ENCODE measurements at regions not wholly inside any gene's neighbourhood (a gene's known extent, or its start where the extent isn't known, plus 50 kb on each side); places are given as distances from the start of the nearest gene placed in this dataset.

DNA sequence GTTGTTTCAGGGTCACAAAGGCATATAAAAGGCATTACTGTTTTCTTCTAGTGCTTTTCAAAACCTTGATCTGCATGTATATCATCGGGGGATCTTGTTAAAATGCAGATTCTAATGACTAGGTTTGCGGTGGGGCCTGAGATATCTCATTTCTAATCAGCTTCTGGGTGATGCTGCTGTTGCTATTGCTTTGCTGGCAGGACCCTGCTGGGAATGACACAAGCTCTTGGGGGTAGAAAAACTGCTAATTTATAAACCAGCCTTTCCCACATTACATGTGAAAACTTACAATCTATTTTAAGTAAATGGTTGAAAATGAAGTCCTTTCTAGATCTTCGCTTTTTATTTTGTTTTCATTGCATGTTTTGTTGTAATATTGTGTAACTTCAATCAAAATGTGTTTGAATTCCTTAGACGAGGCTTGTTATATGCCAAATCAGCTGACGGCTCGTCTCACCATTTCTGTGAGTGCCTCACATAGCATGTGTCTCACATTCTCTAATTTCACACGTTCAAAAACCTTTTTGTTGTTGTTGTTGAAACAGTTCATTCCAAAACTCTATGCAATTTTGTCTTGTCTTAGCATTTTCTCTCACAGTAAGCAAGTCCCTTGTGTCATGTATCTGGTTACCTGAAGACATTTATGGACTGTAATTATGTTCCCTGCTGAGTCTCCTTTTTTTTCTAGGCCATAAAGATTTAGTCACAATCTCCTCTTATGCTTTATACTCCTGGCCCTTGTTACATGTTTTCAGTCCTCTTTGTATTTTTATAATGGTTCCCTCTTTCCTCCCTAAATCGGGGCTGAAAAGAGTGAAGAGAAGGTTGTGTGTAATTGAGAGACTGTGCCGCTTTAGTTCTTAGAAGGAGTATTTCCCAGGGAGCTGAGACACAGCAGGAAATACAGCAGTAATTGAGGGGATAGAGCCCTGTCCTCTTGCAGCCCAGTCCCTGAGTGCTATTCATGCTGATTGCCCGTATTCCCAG is 521.0 kb upstream of the SEMA6A start:
- no peak for DNase-seq

DNA sequence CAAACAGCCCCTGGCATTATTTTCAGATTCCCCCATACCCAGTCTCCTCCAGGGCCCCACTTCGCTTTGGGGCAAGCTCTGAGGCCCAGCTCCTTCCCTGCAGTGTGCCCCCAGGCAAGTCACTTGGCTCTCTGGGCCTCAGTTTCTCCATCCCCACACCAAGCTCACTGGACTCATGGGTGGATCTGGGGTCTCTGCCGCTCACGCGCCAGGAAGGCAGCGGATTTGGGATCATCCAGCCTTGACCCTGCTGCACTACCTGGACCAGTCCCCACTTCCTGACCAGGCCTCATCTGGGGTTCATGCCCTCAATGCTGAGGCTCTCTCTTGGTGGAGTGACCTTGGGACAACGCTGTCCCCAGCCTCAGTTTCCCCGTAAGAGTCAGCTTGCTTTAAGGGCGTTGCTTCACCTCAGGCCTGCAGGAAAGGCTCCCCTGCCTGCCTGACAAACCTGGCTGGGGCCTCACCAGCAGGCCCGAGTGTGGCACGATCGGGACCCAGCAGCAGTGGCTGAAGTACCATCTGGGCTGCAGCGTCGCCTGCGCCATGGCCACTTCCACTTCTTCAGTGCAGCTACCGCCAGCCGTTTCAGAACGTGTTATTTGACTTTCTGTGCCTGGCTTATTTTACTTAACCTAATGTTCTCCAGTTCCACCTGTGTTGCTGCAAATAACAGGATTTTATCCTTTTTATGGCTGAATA is 519.6 kb upstream of the SEMA6A start:
- DNase-seq = no peak

- no peak for DNase-seq
Observed at GRCh38 chr5:117093653-117094052, 519.0 kb upstream of the SEMA6A start.

DNA sequence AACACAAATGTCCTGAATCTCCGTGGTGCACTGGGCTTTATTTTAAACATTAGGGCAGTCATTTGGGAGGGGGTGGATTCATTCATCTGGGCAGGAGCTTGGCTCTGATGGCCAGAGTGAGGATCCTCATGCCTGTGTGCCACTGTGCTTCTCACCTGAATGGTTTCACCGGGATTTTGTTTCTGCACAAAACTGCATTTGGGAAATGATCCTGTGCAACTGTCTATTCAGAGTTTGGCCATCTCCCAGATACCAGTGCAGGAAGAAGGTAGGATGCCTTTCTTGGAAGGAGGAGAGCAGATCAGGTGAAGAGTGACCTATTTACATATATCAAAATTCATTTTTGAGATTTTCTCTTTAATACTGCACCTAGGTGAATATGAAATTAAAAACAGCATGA is 514.4 kb upstream of the SEMA6A start:
- no peak for DNase-seq

- no peak for DNase-seq
Observed at GRCh38 chr5:117088176-117088575, 513.6 kb upstream of the SEMA6A start.

DNA sequence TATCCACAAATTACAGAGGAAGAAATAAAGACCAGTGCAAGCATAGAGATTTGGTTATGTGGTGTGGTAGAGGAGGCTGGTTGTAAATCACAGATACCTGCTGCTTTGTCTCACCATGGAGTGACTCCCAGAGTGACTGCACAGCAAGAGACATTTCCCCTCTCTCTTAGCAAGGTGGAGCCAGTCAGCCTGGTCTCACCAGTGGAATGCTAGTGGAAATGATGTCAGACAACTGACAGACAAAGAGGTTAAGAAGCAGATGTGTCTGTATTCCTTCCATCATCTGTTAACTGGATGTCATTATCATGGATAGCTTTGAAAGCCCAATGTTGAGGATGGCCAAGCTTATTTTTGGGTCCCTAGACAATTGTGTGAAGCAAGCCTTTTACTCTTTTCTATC is 509.4 kb upstream of the SEMA6A start:
- no peak for DNase-seq

GRCh38 chr5:117082977-117083376 is 508.4 kb upstream of the SEMA6A start:
- no peak for DNase-seq

DNA sequence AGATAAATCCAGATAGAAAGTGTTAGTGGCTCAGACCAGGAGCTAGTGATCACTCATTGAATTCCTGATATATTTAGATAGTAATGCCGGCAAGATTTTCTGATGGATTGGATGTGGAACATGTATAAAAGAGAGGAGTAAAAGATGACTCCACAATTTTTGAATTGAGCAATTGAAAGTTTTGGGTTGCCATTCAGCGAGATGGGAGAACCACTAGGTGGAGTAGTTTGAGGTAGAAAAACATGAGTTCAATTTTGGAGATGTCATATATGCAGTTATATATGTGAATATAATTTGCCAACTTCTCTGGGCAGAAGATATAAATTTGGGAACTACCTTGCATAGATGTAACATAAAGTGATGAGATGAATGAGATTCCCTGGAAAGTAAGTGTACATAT is 502.5 kb upstream of the SEMA6A start:
- DNase-seq = no peak

DNA sequence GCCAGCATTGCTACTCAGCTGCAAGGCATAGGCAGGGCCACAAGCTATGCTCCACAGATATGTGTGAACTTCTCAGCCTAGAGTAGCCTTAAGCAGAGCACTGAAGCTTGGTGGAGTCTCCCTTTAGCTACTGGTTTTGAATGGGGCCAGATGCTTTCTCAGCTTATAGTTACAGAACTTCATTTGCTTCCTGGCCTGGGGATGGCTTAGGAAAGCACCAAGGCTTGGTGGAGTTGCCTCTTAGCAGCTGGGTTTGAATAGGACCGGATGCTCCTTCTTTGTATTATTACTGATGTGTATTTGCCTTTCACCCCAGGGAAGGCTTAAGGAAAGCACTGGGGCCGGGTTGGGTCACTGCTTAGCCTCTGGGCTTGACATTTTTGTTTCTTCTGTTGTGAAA is 497.8 kb upstream of the SEMA6A start:
- no peak for DNase-seq

DNA sequence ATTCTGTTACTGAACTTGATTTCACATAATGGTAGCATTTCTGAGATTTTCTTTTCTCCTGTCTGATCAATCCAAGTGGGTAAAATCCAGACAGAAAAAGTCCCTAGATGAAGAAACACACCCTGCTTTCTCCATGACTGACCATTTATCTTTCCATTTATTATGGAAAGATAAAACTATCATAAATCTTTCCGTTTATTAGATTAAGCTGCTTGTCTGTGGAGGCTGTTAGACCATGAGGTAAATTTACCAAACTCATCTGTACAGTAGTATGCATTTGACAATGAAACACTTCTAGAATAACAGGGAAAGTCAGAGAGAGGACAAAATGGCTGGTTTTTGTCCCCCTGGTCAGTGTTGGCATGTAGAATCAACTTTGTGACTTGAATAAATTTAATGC is 491.2 kb upstream of the SEMA6A start:
- no peak for DNase-seq

GRCh38 chr5:117065161-117065560 is 490.5 kb upstream of the SEMA6A start:
- DNase-seq = no peak

GRCh38 chr5:117060099-117060498 is 485.5 kb upstream of the SEMA6A start:
- no peak for DNase-seq

DNA sequence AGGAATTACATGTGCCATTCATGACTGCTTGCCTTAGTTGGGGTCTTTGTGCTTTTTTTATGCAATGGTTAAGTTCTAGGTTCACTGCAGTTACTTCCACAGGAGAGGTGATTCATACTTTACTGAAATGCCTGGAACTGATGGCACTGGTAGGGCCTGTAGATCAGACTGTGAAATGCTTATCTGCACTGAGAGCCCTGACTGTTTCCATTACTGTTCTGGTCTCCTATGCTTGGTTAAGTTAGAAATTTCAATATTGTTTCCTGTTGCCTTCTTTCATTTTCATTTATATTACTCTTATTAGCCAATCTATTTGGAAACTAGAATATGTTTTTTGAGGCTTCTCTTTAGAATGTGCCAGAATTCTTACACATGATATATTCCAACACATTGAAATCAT is 484.1 kb upstream of the SEMA6A start:
- no peak for DNase-seq

- no peak for DNase-seq
Observed at GRCh38 chr5:117055517-117055916, 480.9 kb upstream of the SEMA6A start.

GRCh38 chr5:117054911-117055310 is 480.3 kb upstream of the SEMA6A start:
- DNase-seq = no peak

- DNase-seq = no peak
Observed at GRCh38 chr5:117054141-117054540, 479.5 kb upstream of the SEMA6A start.

DNA sequence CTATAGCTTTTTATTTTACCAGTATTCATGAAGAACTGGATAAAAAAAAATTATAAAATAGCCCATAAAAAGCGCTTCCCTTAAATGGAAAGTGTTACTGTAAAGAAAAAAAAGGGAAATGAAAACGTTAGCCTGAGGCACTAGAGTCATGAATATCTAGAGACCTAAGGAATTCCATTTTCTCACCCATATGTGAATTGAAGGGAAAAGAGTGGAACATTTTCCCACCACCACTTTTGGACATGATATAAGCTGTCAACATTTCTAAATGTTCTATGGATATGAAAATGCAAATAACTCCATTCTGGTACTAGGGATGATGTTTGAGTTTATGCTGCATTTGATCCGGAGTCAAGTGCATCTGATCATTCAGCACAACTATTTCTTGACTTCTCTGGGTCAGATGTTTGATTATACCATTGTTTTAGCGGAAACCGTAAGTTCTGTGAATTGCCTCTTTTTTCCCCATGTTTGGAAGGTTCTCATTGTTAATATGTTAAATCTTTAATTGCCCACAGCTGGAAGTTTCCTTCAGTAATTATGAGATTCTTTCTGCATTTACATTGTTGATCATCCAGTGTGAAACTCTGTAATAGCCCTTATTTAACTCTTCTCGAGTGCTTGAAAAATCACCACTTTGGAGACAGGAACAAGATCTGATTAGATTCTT is 467.4 kb upstream of the SEMA6A start:
- DNase-seq = no peak

GRCh38 chr5:117039035-117039434 is 464.4 kb upstream of the SEMA6A start:
- no peak for DNase-seq

- no peak for DNase-seq
Observed at GRCh38 chr5:117027384-117027783, 452.8 kb upstream of the SEMA6A start.

- DNase-seq = no peak
Observed at GRCh38 chr5:117020999-117021398, 446.4 kb upstream of the SEMA6A start.

GRCh38 chr5:117013280-117013877 is 438.8 kb upstream of the SEMA6A start:
- no peak for DNase-seq

GRCh38 chr5:117010574-117010973 is 436.0 kb upstream of the SEMA6A start:
- DNase-seq = no peak

GRCh38 chr5:116998024-116998423 is 423.4 kb upstream of the SEMA6A start:
- no peak for DNase-seq
